Thoracic aorta (tissue), 2 donors: ENCODE measurements at regions not wholly inside any gene's neighbourhood (a gene's known extent, or its start where the extent isn't known, plus 50 kb on each side); places are given as distances from the start of the nearest gene placed in this dataset.
"Not testable (repeated sequence)": the region's sequence is repeated elsewhere in the genome, so short reads cannot be mapped to it uniquely, and the experiment has no call there.

Experiments
- ATAC-seq: fragments of 150-250 bp; one replicate; pipeline ENCODE4 v1.8.0; 2017; ENCODE audit warnings: low read depth; ENCODE audit not compliant: insufficient number of reproducible peaks, low FRiP score
- DNase-seq: peaks from one replicate; pipeline ENCODE4 v3.0.0-alpha.2; 2020; ENCODE audit warnings: low spot score
- H3K27ac ChIP-seq, 2 donors: fragments of 200-600 bp; sonication (generic); 1 replicate in 1 of 2; 2 replicates in 1 of 2; pipeline ENCODE4 v1.5.1; 2016; ENCODE audit warnings: mild to moderate bottlenecking in 2 of 2, moderate library complexity in 2 of 2
- H3K27me3 ChIP-seq: fragments of 200-600 bp; sonication (generic); replicated peaks from 2 replicates; pipeline ENCODE4 v1.6.0; 2016; ENCODE audit warnings: mild to moderate bottlenecking; ENCODE audit not compliant: insufficient read depth
- H3K36me3 ChIP-seq: fragments of 200-600 bp; sonication (generic); one replicate; pipeline ENCODE4 v1.5.1; 2016
- H3K4me1 ChIP-seq, 2 donors: fragments of 200-600 bp; sonication (generic); 1 replicate in 1 of 2; 2 replicates in 1 of 2; pipeline versions ENCODE4 v1.5.1 to v1.6.0; 2016; ENCODE audit warnings: low read depth in 2 of 2, mild to moderate bottlenecking in 1 of 2; ENCODE audit not compliant: control insufficient read depth in 1 of 2
- H3K4me3 ChIP-seq: fragments of 200-600 bp; sonication (generic); 2 replicates; pipeline ENCODE4 v1.5.1; 2016; ENCODE audit warnings: mild to moderate bottlenecking
- H3K9me3 ChIP-seq: fragments of 200-600 bp; sonication (generic); 2 replicates; pipeline ENCODE4 v1.5.1; 2016
- CTCF ChIP-seq: fragments of 200-600 bp; sonication (generic); IDR thresholded peaks from one replicate; pipeline ENCODE4 v1.5.1; 2019; ENCODE audit warnings: antibody characterized with exemption

GRCh38 chr7:113198226-113198625 is 79.9 kb upstream of the SMIM30 start:
- ATAC-seq (no peak), DNase-seq (no peak)
- H3K4me3 ChIP-seq: no peak overlapping the region
- H3K9me3 ChIP-seq: no peaks in the 10 kb centered on the region
- H3K4me1 ChIP-seq: no peaks in the 10 kb centered on the region
- TF ChIP-seq CTCF: no peak
- no peaks in the 10 kb centered on the region for H3K36me3 ChIP-seq
- H3K27me3 ChIP-seq: no peaks in the 10 kb centered on the region
- H3K27ac ChIP-seq: no peak overlapping the region

- DNase-seq: no peak
- Histone ChIP-seq H3K9me3 (no peaks in the 10 kb centered on the region), H3K27ac (no peak overlapping the region), H3K27me3 (no peaks in the 10 kb centered on the region), H3K4me1 (no peaks in the 10 kb centered on the region), H3K4me3 (no peak overlapping the region), H3K36me3 (no peaks in the 10 kb centered on the region)
- no peak for ATAC-seq
- TF ChIP-seq CTCF: no peak
Observed at GRCh38 chr7:113197274-113197673, 78.9 kb upstream of the SMIM30 start.

GRCh38 chr7:113188396-113188795 is 70.0 kb upstream of the SMIM30 start:
- no peaks in the 10 kb centered on the region for H3K4me1 ChIP-seq
- no peaks in the 10 kb centered on the region for H3K27me3 ChIP-seq
- H3K4me3 ChIP-seq: no peak overlapping the region
- no peak overlapping the region for H3K27ac ChIP-seq
- ATAC-seq: no peak
- no peak for TF ChIP-seq CTCF
- no peak for DNase-seq
- no peaks in the 10 kb centered on the region for H3K36me3 ChIP-seq
- no peaks in the 10 kb centered on the region for H3K9me3 ChIP-seq

- no peak for ATAC-seq
- Histone ChIP-seq H3K4me3 (no peak overlapping the region), H3K27me3 (no peaks in the 10 kb centered on the region), H3K27ac (no peak overlapping the region), H3K9me3 (no peaks in the 10 kb centered on the region), H3K36me3 (no peaks in the 10 kb centered on the region), H3K4me1 (no peaks in the 10 kb centered on the region)
- no peak for TF ChIP-seq CTCF
- DNase-seq: no peak
Observed at GRCh38 chr7:113179313-113179712, 61.0 kb upstream of the SMIM30 start.

- H3K27me3 ChIP-seq: no peaks in the 10 kb centered on the region
- no peaks in the 10 kb centered on the region for H3K9me3 ChIP-seq
- no peak overlapping the region for H3K4me3 ChIP-seq
- TF ChIP-seq CTCF: no peak
- DNase-seq (no peak), ATAC-seq (no peak)
- no peaks in the 10 kb centered on the region for H3K36me3 ChIP-seq
- no peak overlapping the region for H3K27ac ChIP-seq
- no peaks in the 10 kb centered on the region for H3K4me1 ChIP-seq
Observed at GRCh38 chr7:113176836-113177235, 58.5 kb upstream of the SMIM30 start.

GRCh38 chr7:113176180-113176579 is 57.8 kb upstream of the SMIM30 start:
- H3K4me1 ChIP-seq, H3K27ac ChIP-seq, ATAC-seq, H3K4me3 ChIP-seq, H3K27me3 ChIP-seq, H3K9me3 ChIP-seq, DNase-seq, H3K36me3 ChIP-seq: not testable (repeated sequence)
